ENCODE measurements at regions not wholly inside any gene's neighbourhood (a gene's known extent, or its start where the extent isn't known, plus 50 kb on each side); places are given as distances from the start of the nearest gene placed in this dataset.
A peak's percentile ranks its signal among the peaks of the same experiment; 100 is the strongest.

- TF ChIP-seq YY1 (IDR thresholded peaks at IDR 0.05) (peak; percentile 73), GABPA (IDR thresholded peaks at IDR 0.05 in 1 of 2, conservative IDR thresholded peaks at IDR 0.05 in 1 of 2) (no peak), HNF4A (conservative IDR thresholded peaks at IDR 0.05) (peak; percentile 96)
- TF ChIP-seq, protein P1, sequence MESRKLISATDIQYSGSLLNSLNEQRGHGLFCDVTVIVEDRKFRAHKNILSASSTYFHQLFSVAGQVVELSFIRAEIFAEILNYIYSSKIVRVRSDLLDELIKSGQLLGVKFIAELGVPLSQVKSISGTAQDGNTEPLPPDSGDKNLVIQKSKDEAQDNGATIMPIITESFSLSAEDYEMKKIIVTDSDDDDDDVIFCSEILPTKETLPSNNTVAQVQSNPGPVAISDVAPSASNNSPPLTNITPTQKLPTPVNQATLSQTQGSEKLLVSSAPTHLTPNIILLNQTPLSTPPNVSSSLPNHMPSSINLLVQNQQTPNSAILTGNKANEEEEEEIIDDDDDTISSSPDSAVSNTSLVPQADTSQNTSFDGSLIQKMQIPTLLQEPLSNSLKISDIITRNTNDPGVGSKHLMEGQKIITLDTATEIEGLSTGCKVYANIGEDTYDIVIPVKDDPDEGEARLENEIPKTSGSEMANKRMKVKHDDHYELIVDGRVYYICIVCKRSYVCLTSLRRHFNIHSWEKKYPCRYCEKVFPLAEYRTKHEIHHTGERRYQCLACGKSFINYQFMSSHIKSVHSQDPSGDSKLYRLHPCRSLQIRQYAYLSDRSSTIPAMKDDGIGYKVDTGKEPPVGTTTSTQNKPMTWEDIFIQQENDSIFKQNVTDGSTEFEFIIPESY (IDR thresholded peaks at IDR 0.05) = peak; percentile 84
- TF ChIP-seq, protein P2, sequence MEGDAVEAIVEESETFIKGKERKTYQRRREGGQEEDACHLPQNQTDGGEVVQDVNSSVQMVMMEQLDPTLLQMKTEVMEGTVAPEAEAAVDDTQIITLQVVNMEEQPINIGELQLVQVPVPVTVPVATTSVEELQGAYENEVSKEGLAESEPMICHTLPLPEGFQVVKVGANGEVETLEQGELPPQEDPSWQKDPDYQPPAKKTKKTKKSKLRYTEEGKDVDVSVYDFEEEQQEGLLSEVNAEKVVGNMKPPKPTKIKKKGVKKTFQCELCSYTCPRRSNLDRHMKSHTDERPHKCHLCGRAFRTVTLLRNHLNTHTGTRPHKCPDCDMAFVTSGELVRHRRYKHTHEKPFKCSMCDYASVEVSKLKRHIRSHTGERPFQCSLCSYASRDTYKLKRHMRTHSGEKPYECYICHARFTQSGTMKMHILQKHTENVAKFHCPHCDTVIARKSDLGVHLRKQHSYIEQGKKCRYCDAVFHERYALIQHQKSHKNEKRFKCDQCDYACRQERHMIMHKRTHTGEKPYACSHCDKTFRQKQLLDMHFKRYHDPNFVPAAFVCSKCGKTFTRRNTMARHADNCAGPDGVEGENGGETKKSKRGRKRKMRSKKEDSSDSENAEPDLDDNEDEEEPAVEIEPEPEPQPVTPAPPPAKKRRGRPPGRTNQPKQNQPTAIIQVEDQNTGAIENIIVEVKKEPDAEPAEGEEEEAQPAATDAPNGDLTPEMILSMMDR (IDR thresholded peaks at IDR 0.05; ENCODE audit: low read depth, low read length, missing input control) = no peak
Observed at GRCh38 chr3:124592658-124593441, 137.4 kb upstream of the UMPS start.

Data from liver (tissue), 3 donors.